ENCODE measurements at regions not wholly inside any gene's neighbourhood (a gene's known extent, or its start where the extent isn't known, plus 50 kb on each side); places are given as distances from the start of the nearest gene placed in this dataset.

DNA sequence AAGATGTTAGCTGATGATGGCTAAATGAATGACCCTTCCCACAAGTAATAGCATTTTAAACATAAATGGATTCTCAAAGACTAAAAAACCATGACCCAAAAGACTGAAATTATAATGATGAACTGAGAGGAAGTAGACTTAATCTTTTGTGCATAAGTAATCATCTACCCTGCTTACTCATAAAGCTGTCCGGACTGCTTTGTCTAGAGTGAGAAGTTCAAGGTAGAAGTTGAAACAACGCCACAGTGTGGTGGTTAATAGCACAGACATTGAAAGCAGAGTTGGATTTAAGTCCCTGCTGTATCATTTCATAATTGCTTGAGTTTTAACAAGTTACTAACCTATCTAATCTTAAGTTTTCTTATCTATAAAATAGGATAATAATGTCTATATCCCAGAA lies 346.6 kb downstream of the CENPC start:
- no peak overlapping the region for H3K9ac ChIP-seq (ENCODE audit: control insufficient read depth, extremely low read depth, insufficient read depth, low read length)
- no peaks in the 10 kb centered on the region for H3K4me1 ChIP-seq (ENCODE audit: control insufficient read depth, extremely low read depth, insufficient read depth, low read length)
- H3K27me3 ChIP-seq (ENCODE audit: control insufficient read depth, extremely low read depth, insufficient read depth, low read length), result no peaks in the 10 kb centered on the region
- H3K79me2 ChIP-seq (ENCODE audit: control insufficient read depth, insufficient read depth, low read length), result no peaks in the 10 kb centered on the region
- no peaks in the 10 kb centered on the region for H4K20me1 ChIP-seq (ENCODE audit: control insufficient read depth, extremely low read depth, insufficient read depth, low read length)
- H3K4me2 ChIP-seq (ENCODE audit: control insufficient read depth, extremely low read depth, insufficient read depth, low read depth, low read length), result no peak overlapping the region
- no peaks in the 10 kb centered on the region for H3K9me1 ChIP-seq (ENCODE audit: control insufficient read depth, extremely low read depth, insufficient read depth, low read length)
- no peak overlapping the region for H2AFZ ChIP-seq (ENCODE audit: control insufficient read depth, low read length)
- no peaks in the 10 kb centered on the region for H3K9me3 ChIP-seq (ENCODE audit: control insufficient read depth, low read depth, low read length)
- dilution Hi-C loops (cut with MboI; ENCODE audit: extremely low pct_ligation_motif_present, low sequenced_read_pairs), result no loop called here
- no peak overlapping the region for H3K27ac ChIP-seq (ENCODE audit: control insufficient read depth, insufficient read depth, low read length)
- DNase-seq (ENCODE audit: low read depth, low spot score), result no peak
- no peaks in the 10 kb centered on the region for H3K36me3 ChIP-seq (ENCODE audit: control insufficient read depth in 2 of 2, extremely low read depth in 1 of 2, insufficient read depth in 2 of 2, low read length in 2 of 2)
- no peak overlapping the region for H3K4me3 ChIP-seq (ENCODE audit: control insufficient read depth in 2 of 3, extremely low read depth in 1 of 3, insufficient read depth in 2 of 3, low read depth in 1 of 3, low read length in 3 of 3)
- TF ChIP-seq, protein P1, sequence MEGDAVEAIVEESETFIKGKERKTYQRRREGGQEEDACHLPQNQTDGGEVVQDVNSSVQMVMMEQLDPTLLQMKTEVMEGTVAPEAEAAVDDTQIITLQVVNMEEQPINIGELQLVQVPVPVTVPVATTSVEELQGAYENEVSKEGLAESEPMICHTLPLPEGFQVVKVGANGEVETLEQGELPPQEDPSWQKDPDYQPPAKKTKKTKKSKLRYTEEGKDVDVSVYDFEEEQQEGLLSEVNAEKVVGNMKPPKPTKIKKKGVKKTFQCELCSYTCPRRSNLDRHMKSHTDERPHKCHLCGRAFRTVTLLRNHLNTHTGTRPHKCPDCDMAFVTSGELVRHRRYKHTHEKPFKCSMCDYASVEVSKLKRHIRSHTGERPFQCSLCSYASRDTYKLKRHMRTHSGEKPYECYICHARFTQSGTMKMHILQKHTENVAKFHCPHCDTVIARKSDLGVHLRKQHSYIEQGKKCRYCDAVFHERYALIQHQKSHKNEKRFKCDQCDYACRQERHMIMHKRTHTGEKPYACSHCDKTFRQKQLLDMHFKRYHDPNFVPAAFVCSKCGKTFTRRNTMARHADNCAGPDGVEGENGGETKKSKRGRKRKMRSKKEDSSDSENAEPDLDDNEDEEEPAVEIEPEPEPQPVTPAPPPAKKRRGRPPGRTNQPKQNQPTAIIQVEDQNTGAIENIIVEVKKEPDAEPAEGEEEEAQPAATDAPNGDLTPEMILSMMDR (optimal IDR thresholded peaks at IDR 0.05 in 1 of 3, IDR thresholded peaks at IDR 0.05 in 1 of 3, conservative IDR thresholded peaks at IDR 0.05 in 1 of 3; ENCODE audit: extremely low read depth in 1 of 3, insufficient read depth in 2 of 3, low read length in 3 of 3), result peak in 2 of 3 experiments; percentile 31 to 34
- no peak for TF ChIP-seq EZH2 (IDR thresholded peaks at IDR 0.05; ENCODE audit: low read length)
- FAIRE-seq, result no peak

- no peak overlapping the region for H3K27ac ChIP-seq (ENCODE audit: control insufficient read depth, insufficient read depth, low read length)
- no peak for TF ChIP-seq EZH2 (IDR thresholded peaks at IDR 0.05; ENCODE audit: low read length)
- TF ChIP-seq, protein P1 (optimal IDR thresholded peaks at IDR 0.05 in 1 of 3, IDR thresholded peaks at IDR 0.05 in 1 of 3, conservative IDR thresholded peaks at IDR 0.05 in 1 of 3; ENCODE audit: extremely low read depth in 1 of 3, insufficient read depth in 2 of 3, low read length in 3 of 3), result no peak
- H2AFZ ChIP-seq (ENCODE audit: control insufficient read depth, low read length), result no peak overlapping the region
- H3K4me1 ChIP-seq (ENCODE audit: control insufficient read depth, extremely low read depth, insufficient read depth, low read length), result no peaks in the 10 kb centered on the region
- FAIRE-seq (no peak), DNase-seq (ENCODE audit: low read depth, low spot score) (no peak)
- H3K4me3 ChIP-seq (ENCODE audit: control insufficient read depth in 2 of 3, extremely low read depth in 1 of 3, insufficient read depth in 2 of 3, low read depth in 1 of 3, low read length in 3 of 3), result no peak overlapping the region
- H3K4me2 ChIP-seq (ENCODE audit: control insufficient read depth, extremely low read depth, insufficient read depth, low read depth, low read length), result no peak overlapping the region
- no peaks in the 10 kb centered on the region for H3K9me1 ChIP-seq (ENCODE audit: control insufficient read depth, extremely low read depth, insufficient read depth, low read length)
- no peaks in the 10 kb centered on the region for H3K27me3 ChIP-seq (ENCODE audit: control insufficient read depth, extremely low read depth, insufficient read depth, low read length)
- H3K9me3 ChIP-seq (ENCODE audit: control insufficient read depth, low read depth, low read length), result no peaks in the 10 kb centered on the region
- H3K9ac ChIP-seq (ENCODE audit: control insufficient read depth, extremely low read depth, insufficient read depth, low read length), result no peak overlapping the region
- H4K20me1 ChIP-seq (ENCODE audit: control insufficient read depth, extremely low read depth, insufficient read depth, low read length), result no peaks in the 10 kb centered on the region
- no peaks in the 10 kb centered on the region for H3K36me3 ChIP-seq (ENCODE audit: control insufficient read depth in 2 of 2, extremely low read depth in 1 of 2, insufficient read depth in 2 of 2, low read length in 2 of 2)
- dilution Hi-C loops (cut with MboI; ENCODE audit: extremely low pct_ligation_motif_present, low sequenced_read_pairs), result no loop called here
- H3K79me2 ChIP-seq (ENCODE audit: control insufficient read depth, insufficient read depth, low read length), result no peaks in the 10 kb centered on the region
Observed at GRCh38 chr4:67167849-67168248, 377.5 kb downstream of the CENPC start.

Measured in keratinocyte (primary cell).